Sciatic nerve (tissue), 2 donors: ENCODE measurements at regions not wholly inside any gene's neighbourhood (a gene's known extent, or its start where the extent isn't known, plus 50 kb on each side); places are given as distances from the start of the nearest gene placed in this dataset.
"Not testable (repeated sequence)": the region's sequence is repeated elsewhere in the genome, so short reads cannot be mapped to it uniquely, and the experiment has no call there.

Experiments used
- ATAC-seq: fragments of 200-7000 bp; cut with Tn5 transposase; one replicate; pipeline ENCODE4 v1.9.1; 2020; ENCODE audit warnings: mild to moderate bottlenecking, moderate library complexity
- DNase-seq: peaks from one replicate; pipeline ENCODE4 v3.0.0-alpha.2; 2020; ENCODE audit warnings: low spot score
- intact Hi-C: fragments of 100-400 bp; cut with DNase I; formaldehyde crosslinking; loops from one replicate; pipeline ENCODE4 v1.14.2; 2022
- donor health status: DM: no; HTN: no; CAD: no.
- donor health status: DM: no; HTN: no; CAD: no.

DNA sequence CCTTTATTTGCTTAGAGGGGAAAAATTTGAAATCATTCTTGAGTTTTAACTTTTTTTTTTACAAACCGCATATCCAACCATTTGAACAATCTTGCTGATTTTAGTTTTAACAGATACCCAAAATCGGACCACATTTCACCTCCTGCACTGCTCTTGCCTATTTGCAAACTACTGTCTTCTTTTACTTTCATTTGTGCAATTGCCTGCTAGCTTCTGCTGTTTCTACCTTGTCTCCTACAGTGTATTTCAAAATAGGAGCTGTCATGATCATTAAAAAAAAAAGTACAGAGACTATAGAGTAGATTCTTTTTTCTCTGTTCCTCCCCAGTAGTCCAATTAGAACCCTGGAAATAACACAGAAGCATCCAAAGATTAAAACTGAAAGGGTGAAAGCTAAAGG is 1081.2 kb downstream of the SOCS6 start:
- intact Hi-C loops: no loop called here
- DNase-seq (no peak), ATAC-seq (no peak)

DNA sequence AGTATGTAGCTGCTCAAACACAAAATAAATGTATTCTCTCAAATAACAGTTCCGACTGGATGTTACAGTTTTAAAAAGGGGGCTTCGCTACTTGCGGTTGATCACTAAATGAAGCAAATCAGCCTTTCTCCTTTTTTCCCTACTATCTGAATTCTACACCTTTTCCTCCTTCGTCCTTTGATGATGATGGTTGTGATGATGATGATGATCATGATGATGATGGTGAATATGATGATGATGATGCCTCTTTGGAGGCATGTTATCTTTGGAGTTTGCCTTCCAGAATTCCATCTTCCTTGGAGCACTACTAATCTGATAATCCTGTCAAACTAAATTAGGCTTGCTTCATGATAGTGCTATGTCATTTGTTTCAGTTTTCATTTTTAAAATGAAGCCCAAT is 1073.3 kb downstream of the SOCS6 start:
- intact Hi-C loops: no loop called here
- DNase-seq (no peak), ATAC-seq (no peak)

DNA sequence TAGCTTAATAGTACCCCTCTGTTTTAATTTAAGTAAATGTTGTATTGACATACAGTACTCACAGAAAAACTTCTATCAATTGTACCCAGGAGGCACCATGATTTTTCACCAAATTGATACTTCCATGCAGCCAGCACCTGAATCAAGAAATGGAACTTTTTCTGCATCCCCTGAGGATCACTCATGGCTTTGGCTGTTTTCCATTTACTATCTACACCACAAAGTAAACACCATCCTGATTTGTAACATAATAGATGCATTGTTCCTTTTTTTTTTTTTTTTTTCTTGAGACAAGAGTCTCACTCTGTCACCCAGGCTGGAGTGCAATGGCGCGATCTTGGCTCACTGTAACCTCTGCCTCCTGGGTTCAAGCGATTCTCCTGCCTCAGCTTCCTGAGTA is 1066.8 kb downstream of the SOCS6 start:
- intact Hi-C loops, ATAC-seq, DNase-seq: not testable (repeated sequence)

DNA sequence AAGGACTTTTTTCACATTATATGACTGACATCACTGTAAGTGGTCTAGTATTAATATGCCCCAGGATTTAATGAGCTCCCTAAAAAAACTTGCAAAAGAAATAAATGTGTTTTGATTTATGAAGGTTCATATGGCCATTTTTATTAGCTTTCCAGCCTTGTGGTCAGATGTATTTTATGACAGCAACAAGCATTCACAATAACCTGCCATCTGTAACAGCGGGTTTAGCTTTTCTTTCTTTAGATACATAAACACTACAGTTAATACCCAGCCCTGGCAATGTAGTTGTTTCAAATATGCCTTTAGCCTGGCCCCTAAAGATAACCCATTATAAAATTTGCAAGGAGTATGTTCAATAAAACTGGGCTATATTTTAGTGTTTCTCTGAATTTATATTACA is 1063.8 kb downstream of the SOCS6 start:
- DNase-seq: no peak
- no peak for ATAC-seq
- intact Hi-C loops: no loop called here

DNA sequence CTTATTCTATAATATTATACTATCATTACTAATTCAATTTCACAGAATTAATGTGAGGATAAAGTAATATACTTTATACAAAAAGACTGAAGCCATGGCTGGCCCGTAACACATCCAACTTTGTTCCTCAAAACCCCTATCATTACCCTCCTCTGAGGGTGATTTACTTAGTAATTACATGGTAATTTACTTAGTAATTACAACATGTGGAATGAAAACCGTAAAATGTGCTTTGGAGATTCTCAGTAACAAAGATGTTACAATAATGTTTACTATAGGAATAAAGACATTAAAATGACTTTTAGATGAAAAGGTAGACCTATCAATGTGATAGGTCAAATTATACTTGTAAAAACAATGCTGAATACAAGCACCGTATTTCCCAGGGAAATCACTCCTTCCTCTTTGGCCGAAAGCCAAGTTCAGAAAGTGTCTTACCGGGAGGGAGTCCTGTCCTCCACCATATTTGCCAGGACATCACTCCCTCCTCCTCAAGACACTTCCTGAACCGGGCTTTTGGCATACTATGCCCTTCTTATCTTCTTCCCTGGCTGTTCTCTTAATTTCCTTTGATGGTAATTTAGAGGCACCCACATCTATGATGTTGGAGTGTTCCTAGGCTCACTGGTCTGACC is 1047.8 kb downstream of the SOCS6 start:
- no peak for DNase-seq
- ATAC-seq: no peak

DNA sequence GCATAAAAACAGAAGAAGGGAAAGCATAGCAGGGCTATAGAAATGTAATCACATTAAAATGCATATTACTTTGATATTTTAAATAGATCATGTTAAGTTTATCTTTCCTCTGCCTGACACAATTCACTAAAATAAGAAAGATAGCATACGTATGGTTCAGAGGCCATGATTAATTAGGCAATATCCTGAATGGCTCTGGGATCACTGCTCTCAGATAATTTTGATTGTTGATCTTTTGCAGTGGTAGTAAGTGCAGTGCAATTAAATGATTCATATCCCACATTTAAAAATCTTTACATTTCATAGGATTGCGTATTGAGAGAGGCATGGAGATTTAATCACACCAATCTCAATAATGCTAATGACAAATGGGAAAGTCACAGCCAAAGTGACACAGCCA is 1040.7 kb downstream of the SOCS6 start:
- intact Hi-C loops: no loop called here
- ATAC-seq (no peak), DNase-seq (no peak)

More for the DNA sequence above, 1047.8 kb downstream of the SOCS6 start:
- intact Hi-C loops: no loop called here

DNA sequence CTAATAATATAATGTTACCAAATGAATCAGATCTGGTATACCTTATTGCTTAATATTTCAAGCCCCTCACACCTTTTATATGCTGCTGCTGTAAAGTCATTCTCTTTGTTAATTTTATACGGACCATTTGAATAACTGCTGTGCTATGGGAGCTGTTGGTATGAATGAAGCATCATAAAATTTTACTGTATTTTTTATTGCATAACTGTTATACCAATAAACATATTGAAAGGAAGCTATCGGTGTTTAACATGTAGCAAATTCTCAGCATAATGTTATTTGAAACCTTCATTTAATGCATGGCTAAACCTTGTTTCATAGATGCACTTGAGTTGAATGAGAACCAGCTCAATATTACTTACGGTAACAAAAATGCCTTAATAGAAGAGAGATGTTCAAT is 1040.3 kb downstream of the SOCS6 start:
- ATAC-seq (no peak), DNase-seq (no peak)
- intact Hi-C loops: no loop called here

DNA sequence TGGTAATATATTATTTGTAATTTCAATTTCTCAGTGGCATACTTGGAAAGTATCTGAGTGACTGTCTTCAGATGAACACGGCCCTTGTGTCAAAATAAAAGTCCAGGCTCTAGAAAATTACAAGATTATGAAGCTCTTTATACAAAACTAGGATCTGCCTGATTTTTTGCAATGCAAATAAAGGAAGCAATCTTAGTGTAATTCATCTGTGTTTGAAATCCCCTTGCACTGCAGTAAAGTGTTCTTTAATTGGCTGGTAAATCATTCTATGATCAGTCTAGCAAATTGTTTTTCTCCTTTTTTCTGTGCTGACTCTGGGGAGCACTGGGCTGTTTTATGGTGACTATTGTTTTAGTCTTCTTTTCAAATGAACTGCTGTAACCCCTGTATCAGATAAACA is 1039.0 kb downstream of the SOCS6 start:
- ATAC-seq (no peak), DNase-seq (no peak)
- intact Hi-C loops: no loop called here

DNA sequence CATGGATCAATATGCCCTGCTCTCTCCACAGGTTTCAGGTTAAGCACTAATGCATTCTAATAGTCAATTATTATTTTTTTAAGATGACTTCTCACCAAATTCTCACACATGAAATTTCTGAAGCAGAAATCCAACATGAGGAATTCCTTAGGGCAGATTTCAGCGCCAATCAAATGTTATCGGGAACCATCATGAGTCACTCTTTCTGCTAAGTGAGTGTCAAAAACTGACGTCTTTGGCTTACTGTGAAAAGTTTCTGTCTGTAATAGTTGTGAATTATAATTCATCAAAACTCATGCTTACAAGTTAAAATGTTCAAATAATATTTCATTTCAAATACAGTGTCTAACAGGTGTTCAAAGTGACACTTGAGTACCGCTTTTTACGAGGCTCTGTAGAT is 1038.6 kb downstream of the SOCS6 start:
- DNase-seq (no peak), ATAC-seq (no peak)
- intact Hi-C loops: no loop called here

DNA sequence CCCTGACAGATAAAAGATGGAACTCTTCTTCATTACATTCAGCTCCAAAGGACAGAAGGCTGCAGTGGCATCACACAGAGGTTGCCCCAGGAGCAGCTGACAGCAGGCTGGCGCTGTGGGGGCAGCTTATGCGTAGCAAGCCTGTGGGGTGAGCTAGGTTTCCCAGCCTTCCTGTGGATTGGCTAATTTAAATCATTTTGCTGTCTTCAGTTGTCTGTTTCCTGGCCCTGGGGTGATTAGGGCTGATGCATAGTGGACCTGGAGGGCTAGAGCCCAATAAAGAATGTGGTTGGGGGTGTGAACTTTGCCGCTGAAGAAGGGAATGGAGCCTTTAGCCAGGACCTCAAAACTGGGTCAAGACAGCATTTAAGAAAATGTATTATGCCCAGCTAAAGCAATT is 1038.0 kb downstream of the SOCS6 start:
- ATAC-seq (no peak), DNase-seq (no peak)
- intact Hi-C loops: no loop called here

DNA sequence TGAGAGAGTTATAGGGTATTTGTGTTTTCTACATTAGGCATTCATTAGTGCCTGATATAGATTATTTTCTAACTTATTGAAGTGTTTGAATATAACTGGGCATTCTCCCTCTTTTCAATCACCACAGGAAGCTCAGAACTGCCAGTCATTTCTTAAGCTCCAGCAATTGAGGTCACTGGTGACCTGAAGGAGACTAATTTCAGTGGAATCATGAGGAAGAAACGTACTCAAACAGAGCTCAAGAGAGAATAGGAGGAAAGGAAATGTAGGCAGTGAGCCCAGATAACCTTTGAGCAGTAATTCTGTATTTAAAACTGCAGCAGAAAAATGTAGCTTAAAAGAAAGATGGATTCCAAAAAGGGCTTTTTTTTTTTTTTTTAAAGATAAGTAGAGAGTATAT is 1035.5 kb downstream of the SOCS6 start:
- ATAC-seq: no peak
- DNase-seq: no peak
- intact Hi-C loops: no loop called here

DNA sequence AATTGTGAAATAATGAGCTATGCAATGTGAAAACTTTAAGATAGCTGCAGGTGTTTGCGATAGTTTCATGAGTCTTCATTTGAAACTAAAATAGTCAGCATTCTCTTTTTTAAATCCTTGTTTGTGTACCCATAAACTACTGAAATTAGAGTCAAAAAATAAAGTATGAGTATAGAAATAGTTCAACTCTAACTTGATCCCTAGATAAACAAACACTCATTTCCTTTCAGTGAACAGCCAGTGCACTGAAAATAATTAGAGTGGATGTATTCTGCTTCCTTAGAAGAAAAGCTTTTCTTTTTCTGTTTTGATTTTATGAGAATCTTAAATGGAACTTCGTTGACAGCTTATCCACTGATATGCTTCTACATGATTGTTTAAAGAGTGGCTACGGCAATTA is 1033.4 kb downstream of the SOCS6 start:
- ATAC-seq (no peak), DNase-seq (no peak)
- intact Hi-C loops: no loop called here

DNA sequence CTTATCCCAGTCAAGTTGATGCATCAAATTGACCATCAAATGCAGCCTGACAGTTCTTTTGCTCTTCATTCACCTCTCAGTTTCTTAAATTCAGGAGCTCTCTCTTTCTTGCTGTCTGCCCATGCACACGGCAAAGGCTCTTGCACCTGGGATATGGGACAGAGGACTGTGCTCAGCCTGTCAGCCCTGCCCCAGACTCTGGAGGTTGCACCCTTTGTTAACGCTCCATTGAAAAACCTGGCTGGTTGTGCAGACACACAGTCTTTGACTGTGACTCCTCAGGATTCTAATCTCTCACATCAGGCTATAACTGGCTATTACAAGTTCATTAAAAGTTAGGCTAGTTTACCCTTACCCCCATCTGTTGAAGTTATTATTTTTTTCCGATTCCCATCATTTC is 1032.5 kb downstream of the SOCS6 start:
- no peak for DNase-seq
- intact Hi-C loops: no loop called here
- no peak for ATAC-seq

DNA sequence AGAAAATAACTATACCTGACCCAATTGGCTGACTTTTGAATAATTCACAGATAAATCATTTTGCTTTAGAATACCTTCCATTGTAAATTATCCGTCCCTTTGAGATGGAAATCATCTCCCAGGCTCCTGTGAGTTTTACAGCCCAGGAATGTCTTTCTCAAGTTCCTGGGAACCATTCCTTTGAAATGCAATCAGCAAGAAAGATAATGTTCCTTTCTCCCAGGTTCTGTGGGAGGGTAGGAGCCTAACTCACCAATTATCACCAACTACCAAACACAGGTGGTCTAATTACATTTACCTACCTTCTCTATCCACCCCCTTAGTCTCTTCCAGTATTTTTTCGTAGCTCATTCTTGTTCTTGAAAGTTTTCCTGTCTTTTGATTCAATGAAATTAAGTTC is 1016.0 kb downstream of the SOCS6 start:
- intact Hi-C loops: no loop called here
- no peak for DNase-seq
- ATAC-seq: no peak

DNA sequence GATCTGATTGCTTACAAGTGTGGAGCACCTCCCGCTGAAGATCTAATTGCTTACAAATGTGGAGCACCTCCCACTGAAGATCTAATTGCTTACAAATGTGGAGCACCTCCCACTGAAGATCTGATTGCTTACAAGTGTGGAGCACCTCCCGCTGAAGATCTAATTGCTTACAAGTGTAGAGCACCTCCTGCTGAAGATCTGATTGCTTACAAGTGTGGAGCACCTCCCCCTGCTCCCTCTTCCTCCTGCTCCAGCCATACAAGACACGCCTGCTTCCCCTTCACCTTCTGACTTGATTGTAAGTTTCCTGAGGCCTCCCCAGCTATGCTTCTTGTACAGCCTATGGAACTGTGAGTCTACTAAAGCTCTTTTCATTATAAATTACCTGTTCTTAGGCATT is 1014.9 kb downstream of the SOCS6 start:
- ATAC-seq, intact Hi-C loops, DNase-seq: not testable (repeated sequence)

DNA sequence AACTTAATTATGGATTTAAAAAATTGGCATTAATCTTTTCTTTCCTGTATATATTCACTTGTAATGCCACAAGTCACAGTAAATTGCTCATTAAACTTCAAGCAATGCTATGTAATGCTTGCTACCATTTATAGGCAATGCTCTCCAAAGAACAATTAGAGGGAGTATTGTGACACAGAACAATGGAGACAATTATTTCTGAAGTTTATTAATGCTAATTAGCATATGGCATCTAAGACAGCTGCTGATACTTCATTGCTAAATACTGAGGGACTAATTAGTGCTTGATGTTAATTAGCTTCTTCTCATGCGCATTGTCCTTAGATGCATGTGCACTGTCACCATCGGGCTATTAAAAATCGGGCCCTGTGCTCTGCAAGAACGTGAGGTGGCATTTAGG is 1012.8 kb downstream of the SOCS6 start:
- intact Hi-C loops: no loop called here
- no peak for DNase-seq
- no peak for ATAC-seq

DNA sequence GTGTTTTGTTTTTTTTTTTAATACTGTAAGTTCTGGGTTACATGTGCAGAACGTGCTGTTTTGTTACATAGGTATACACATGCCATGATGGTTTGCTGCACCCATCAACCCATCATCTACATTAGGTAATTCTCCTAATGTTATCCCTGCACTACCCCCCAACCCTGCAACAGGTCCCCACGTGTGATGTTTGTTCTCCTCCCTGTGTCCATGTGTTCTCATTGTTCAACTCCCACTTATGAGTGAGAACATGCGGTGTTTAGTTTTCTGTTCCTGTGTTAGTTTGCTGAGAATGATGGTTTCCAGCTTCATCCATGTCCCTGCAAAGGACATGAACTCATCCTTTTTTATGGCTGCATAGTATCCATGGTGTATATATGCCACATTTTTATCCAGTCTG is 1005.4 kb downstream of the SOCS6 start:
- ATAC-seq, DNase-seq, intact Hi-C loops: not testable (repeated sequence)

DNA sequence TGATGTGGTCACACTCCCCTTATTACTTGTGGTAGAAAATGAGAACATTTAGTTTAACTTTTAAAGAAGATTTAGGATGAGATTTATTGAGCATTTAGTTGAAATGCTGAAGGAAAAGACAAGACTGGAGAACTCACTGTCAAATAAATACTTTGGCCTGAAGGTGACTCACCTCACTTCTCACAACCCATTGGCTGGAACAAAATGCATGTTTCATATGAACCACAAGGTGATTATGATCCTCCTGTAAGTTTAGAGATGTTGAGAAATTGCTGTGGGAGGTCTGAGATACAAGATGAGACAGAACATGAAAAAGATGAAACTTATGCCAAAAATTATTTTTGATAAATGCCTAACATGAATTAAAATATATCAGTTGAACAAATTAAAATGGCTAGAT is 1004.5 kb downstream of the SOCS6 start:
- intact Hi-C loops: no loop called here
- DNase-seq (no peak), ATAC-seq (no peak)

DNA sequence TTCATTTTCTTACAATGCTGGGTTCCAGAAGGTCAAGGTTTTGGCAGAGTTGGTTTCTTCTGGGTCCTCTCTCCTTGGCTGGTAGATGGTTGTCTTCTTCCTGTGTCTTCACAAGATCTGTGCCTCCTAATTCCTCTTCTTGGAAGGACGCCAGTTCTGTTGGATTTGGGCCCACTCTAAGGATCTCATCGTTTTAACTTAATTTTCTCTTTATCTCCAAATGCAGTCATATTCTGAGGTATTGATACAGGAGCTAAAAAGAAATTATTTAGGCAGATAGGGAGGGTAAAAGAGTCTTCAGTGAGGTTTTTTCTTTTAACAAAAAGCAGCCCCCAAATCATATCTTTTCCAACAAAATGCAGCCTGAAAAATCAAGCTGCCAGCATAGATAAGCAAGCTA is 998.4 kb downstream of the SOCS6 start:
- DNase-seq (no peak), ATAC-seq (no peak)

DNA sequence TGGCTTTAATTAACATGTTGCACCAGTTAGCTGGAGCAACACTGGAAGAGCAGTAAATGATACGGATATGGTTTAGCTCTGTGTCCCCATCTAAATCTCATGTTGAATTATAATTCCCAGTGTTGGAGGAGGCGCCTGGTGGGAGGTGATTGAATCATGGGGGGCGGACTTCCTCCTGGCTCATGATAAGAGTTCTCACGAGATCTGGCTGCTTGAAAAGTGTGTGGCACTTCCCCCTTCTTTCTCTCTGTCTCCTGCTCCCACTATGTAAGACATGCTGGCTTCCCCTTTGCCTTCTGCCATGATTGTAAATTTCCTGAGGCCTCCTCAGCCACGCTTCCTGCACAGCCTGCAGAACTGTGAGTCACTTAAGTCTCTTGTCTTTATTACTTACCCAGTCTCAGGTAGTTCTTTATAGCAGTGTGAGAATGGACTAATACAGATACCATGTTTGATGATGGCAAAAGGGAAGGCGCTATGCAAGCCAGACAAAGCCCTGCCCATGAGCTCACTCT is 963.6 kb downstream of the SOCS6 start:
- intact Hi-C loops: no loop called here
- no peak for DNase-seq
- ATAC-seq: no peak

More for the DNA sequence above, 998.4 kb downstream of the SOCS6 start:
- intact Hi-C loops: no loop called here

DNA sequence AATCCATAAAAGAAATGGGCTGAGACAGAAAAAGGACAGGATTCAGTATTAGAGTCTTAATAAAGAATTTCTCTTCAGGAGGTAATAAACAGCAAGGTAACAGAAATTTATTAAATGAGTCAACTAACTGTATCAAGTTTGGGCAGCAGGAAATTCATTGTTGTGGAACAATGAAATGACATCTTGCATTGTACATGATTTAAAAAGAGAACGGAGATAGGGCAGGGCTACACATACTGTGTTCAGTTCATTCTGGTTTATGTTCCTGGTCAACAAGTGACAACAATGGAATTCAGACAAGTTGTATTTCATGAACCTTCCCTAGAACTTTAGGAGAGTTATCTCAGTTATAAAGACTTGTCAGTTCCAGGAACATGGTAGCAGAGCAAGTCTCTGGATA is 961.3 kb downstream of the SOCS6 start:
- DNase-seq (no peak), ATAC-seq (no peak)
- intact Hi-C loops: no loop called here
